ENCODE measurements at regions not wholly inside any gene's neighbourhood (a gene's known extent, or its start where the extent isn't known, plus 50 kb on each side); places are given as distances from the start of the nearest gene placed in this dataset.

- POLR2A ChIA-PET, result no interaction called here
- Mint-ChIP-seq H3K4me3 (no peak overlapping the region), H3K27me3 (no peaks in the 10 kb centered on the region), H3K27ac (no peak overlapping the region), H3K4me1 (ENCODE audit: low read depth) (no peaks in the 10 kb centered on the region), H3K9me3 (peaks cover 9% of the 10 kb centered on the region), H3K36me3 (ENCODE audit: low read depth) (no peaks in the 10 kb centered on the region)
- ATAC-seq (ENCODE audit: poor library complexity) (no peak), DNase-seq (no peak)
- CTCF ChIA-PET, result no interaction called here
- Histone ChIP-seq H3K27ac (ENCODE audit: low read depth in 1 of 2, low read length in 2 of 2) (no peak overlapping the region), H3K27me3 (ENCODE audit: control insufficient read depth in 1 of 2, insufficient read depth in 2 of 2, low read length in 2 of 2) (no peaks in the 10 kb centered on the region), H3K4me3 (ENCODE audit: low read length) (no peak overlapping the region), H3K36me3 (ENCODE audit: insufficient read depth, low read length) (no peaks in the 10 kb centered on the region), H3K9me3 (ENCODE audit: control insufficient read depth in 1 of 2, insufficient read depth in 1 of 2, low read length in 2 of 2) (no peaks in the 10 kb centered on the region), H3K4me1 (ENCODE audit: insufficient read depth, low read length) (no peaks in the 10 kb centered on the region)
- intact Hi-C loops (cut with DNase I, micrococcal nuclease), result no loop called here
- TF ChIP-seq CTCF (IDR thresholded peaks at IDR 0.05), result no peak
Measured at GRCh38 chr15:46855388-46855787, 861.9 kb upstream of the SEMA6D start.

DNA sequence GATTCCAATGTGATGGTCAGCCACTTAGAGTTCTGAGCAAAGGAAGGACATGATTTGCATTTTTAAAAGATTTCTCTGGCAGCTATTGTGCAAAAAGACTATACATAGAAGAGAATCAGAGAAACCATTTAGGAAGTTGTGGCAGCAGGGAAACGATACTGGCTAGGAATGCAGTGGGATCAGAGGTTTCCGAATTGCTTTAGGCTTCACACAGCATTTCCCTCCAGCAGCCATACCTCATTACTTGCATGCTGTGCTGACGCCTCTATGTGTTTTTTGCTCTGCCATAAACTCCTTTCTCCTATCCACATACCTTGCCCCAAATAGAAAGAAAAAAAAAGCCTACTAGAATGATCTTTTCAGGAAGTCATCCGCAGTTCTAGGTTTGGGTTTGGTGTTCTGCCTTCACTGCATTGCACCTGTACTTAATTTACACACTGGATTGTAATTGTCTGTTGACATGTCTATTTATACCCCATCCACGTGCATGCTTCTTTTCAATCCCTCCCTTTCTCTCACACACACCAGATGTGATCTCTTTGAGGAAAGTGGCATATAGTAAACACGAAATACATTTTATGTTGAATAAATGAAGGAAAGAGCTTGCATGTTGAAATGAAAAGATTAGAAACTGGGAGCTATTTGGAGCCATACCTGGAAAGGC is 860.3 kb upstream of the SEMA6D start:
- no peak for TF ChIP-seq CTCF (IDR thresholded peaks at IDR 0.05)
- Histone ChIP-seq H3K36me3 (ENCODE audit: insufficient read depth, low read length) (no peaks in the 10 kb centered on the region), H3K27ac (ENCODE audit: low read depth in 1 of 2, low read length in 2 of 2) (no peak overlapping the region), H3K4me3 (ENCODE audit: low read length) (no peak overlapping the region), H3K4me1 (ENCODE audit: insufficient read depth, low read length) (no peaks in the 10 kb centered on the region), H3K27me3 (ENCODE audit: control insufficient read depth in 1 of 2, insufficient read depth in 2 of 2, low read length in 2 of 2) (no peaks in the 10 kb centered on the region), H3K9me3 (ENCODE audit: control insufficient read depth in 1 of 2, insufficient read depth in 1 of 2, low read length in 2 of 2) (no peaks in the 10 kb centered on the region)
- DNase-seq (no peak), ATAC-seq (ENCODE audit: poor library complexity) (no peak)
- Mint-ChIP-seq H3K4me1 (ENCODE audit: low read depth) (no peaks in the 10 kb centered on the region), H3K27ac (no peak overlapping the region), H3K4me3 (no peak overlapping the region), H3K9me3 (peaks cover 9% of the 10 kb centered on the region), H3K27me3 (no peaks in the 10 kb centered on the region), H3K36me3 (ENCODE audit: low read depth) (no peaks in the 10 kb centered on the region)
- CTCF ChIA-PET, result no interaction called here
- POLR2A ChIA-PET, result no interaction called here
- intact Hi-C loops (cut with DNase I, micrococcal nuclease), result no loop called here

GRCh38 chr15:46858150-46858549 is 859.2 kb upstream of the SEMA6D start:
- Histone ChIP-seq H3K4me3 (ENCODE audit: low read length) (no peak overlapping the region), H3K36me3 (ENCODE audit: insufficient read depth, low read length) (no peaks in the 10 kb centered on the region), H3K4me1 (ENCODE audit: insufficient read depth, low read length) (no peaks in the 10 kb centered on the region), H3K27me3 (ENCODE audit: control insufficient read depth in 1 of 2, insufficient read depth in 2 of 2, low read length in 2 of 2) (no peaks in the 10 kb centered on the region), H3K27ac (ENCODE audit: low read depth in 1 of 2, low read length in 2 of 2) (no peak overlapping the region), H3K9me3 (ENCODE audit: control insufficient read depth in 1 of 2, insufficient read depth in 1 of 2, low read length in 2 of 2) (no peaks in the 10 kb centered on the region)
- H3K36me3 Mint-ChIP-seq (ENCODE audit: low read depth), result no peaks in the 10 kb centered on the region
- H3K27ac Mint-ChIP-seq, result no peak overlapping the region
- ChIA-PET CTCF (no interaction called here), POLR2A (no interaction called here)
- no peaks in the 10 kb centered on the region for H3K4me1 Mint-ChIP-seq (ENCODE audit: low read depth)
- no peak for TF ChIP-seq CTCF (IDR thresholded peaks at IDR 0.05)
- no peak for ATAC-seq (ENCODE audit: poor library complexity)
- no peaks in the 10 kb centered on the region for H3K27me3 Mint-ChIP-seq
- intact Hi-C loops (cut with DNase I, micrococcal nuclease), result no loop called here
- DNase-seq, result no peak
- H3K4me3 Mint-ChIP-seq, result no peak overlapping the region
- H3K9me3 Mint-ChIP-seq, result peaks cover 11% of the 10 kb centered on the region

Data from CD4-positive, alpha-beta T cell (primary cell).